SK-N-SH (cell line): ENCODE measurements at regions not wholly inside any gene's neighbourhood (a gene's known extent, or its start where the extent isn't known, plus 50 kb on each side); places are given as distances from the start of the nearest gene placed in this dataset.
"Not testable (repeated sequence)": the region's sequence is repeated elsewhere in the genome, so short reads cannot be mapped to it uniquely, and the experiment has no call there.

Experiments
- CTCF ChIA-PET: fragments of 300-600, 350-600 bp; formaldehyde crosslinking; extraction: SDS; loops from one replicate; lab custom pipeline; 2021; lab: Yijun Ruan, JAX
- POLR2A ChIA-PET: fragments of 350-600 bp; sonication (Branson Sonifier 250); formaldehyde crosslinking; extraction: SDS; loops from one replicate; lab custom pipeline; 2020; ENCODE audit warnings: antibody characterized with exemption, inconsistent platforms; lab: Yijun Ruan, JAX
- DNase-seq: peaks from one replicate; pipeline ENCODE4 v3.0.0; 2012
- H2AFZ ChIP-seq: fragments of 200-600 bp; sonication (generic); 2 replicates; pipeline ENCODE4 v1.8.1; 2016; ENCODE audit warnings: antibody characterized with exemption, mild to moderate bottlenecking, low read depth
- H3F3A ChIP-seq: fragments of 200-600 bp; sonication (generic); replicated peaks from 2 replicates; pipeline ENCODE3; 2016; ENCODE audit warnings: antibody characterized with exemption, mild to moderate bottlenecking; ENCODE audit not compliant: insufficient read depth
- H3K27ac ChIP-seq, 2 experiments: fragments of 200-500 bp in 1 of 2; fragments of 200-600 bp in 1 of 2; sonication (Bioruptor generic) in 1 of 2; sonication (generic), shearing (Covaris generic) in 1 of 2; 2 replicates each; pipeline versions ENCODE4 v1.5.1 to v1.6.1; 2014 to 2016; ENCODE audit warnings: low read depth in 2 of 2, inconsistent platforms in 1 of 2, low read length in 1 of 2, mild to moderate bottlenecking in 1 of 2, mixed read lengths in 1 of 2
- H3K27me3 ChIP-seq: fragments of 200-600 bp; sonication (generic), shearing (Covaris generic); 2 replicates; pipeline ENCODE4 v1.6.1; 2016; ENCODE audit warnings: mixed run types; ENCODE audit not compliant: insufficient read depth
- H3K36me3 ChIP-seq, 2 experiments: fragments of 200-500 bp in 1 of 2; fragments of 200-600 bp in 1 of 2; sonication (Bioruptor generic) in 1 of 2; sonication (generic) in 1 of 2; replicated peaks in 1 of 2; 2 replicates each; pipeline versions ENCODE3 to v1.5.1; 2014 to 2016; ENCODE audit warnings: low read length in 1 of 2, mild to moderate bottlenecking in 1 of 2; ENCODE audit not compliant: insufficient read depth in 2 of 2, control insufficient read depth in 1 of 2
- H3K4me1 ChIP-seq, 2 experiments: fragments of 200-500 bp in 1 of 2; fragments of 200-600 bp in 1 of 2; sonication (Bioruptor generic) in 1 of 2; sonication (generic), shearing (Covaris generic) in 1 of 2; 2 replicates each; pipeline versions ENCODE4 v1.5.1 to v1.6.1; 2014 to 2016; ENCODE audit warnings: low read depth in 1 of 2, low read length in 1 of 2, mixed run types in 1 of 2; ENCODE audit not compliant: insufficient read depth in 2 of 2, control insufficient read depth in 1 of 2
- H3K4me2 ChIP-seq: fragments of 200-600 bp; sonication (generic), shearing (Covaris generic); 2 replicates; pipeline ENCODE4 v1.6.1; 2017; ENCODE audit warnings: mixed run types
- H3K4me3 ChIP-seq, 2 experiments: fragments of 200-500 bp in 1 of 2; fragments of 200-600 bp in 1 of 2; sonication (Bioruptor generic) in 1 of 2; sonication (generic), shearing (Covaris generic) in 1 of 2; 2 replicates each; pipeline versions ENCODE4 v1.5.1 to v1.8.1; 2014 to 2016; ENCODE audit warnings: low read depth in 2 of 2, inconsistent platforms in 1 of 2, low read length in 1 of 2, mild to moderate bottlenecking in 1 of 2, mixed read lengths in 1 of 2, moderate library complexity in 1 of 2
- H3K79me2 ChIP-seq: fragments of 200-600 bp; sonication (generic); 2 replicates; pipeline ENCODE4 v1.8.1; 2017; ENCODE audit warnings: mild to moderate bottlenecking; ENCODE audit not compliant: insufficient read depth
- H3K9ac ChIP-seq: fragments of 200-600 bp; sonication (generic); 2 replicates; pipeline ENCODE4 v1.6.1; 2017; ENCODE audit warnings: mixed run types
- H3K9me2 ChIP-seq: fragments of 200-600 bp; sonication (generic); 2 replicates; pipeline ENCODE4 v1.6.1; 2017; ENCODE audit warnings: mixed run types
- H3K9me3 ChIP-seq: fragments of 200-600 bp; sonication (generic); 2 replicates; pipeline ENCODE4 v1.6.1; 2017; ENCODE audit warnings: mixed run types, mild to moderate bottlenecking, moderate library complexity
- H4K20me1 ChIP-seq: fragments of 200-600 bp; sonication (generic); 2 replicates; pipeline ENCODE4 v1.6.1; 2017; ENCODE audit warnings: mild to moderate bottlenecking, mixed run types; ENCODE audit not compliant: insufficient read depth
- CHD2 ChIP-seq: fragments of 150-350 bp; IDR thresholded peaks from 2 replicates; pipeline ENCODE4 v1.6.1; 2018; ENCODE audit warnings: low read length; ENCODE audit not compliant: partially characterized antibody
- EP300 ChIP-seq, 2 experiments: IDR thresholded peaks; 2 replicates each; pipeline versions ENCODE4 v1.4.0 to v1.6.1; 2012; ENCODE audit warnings: borderline replicate concordance in 1 of 2, low read depth in 1 of 2, low read length in 1 of 2
- EZH2phosphoT487 ChIP-seq: fragments of 200-600 bp; sonication (generic); IDR thresholded peaks from 2 replicates; pipeline ENCODE4 v1.6.1; 2017; ENCODE audit warnings: low read depth, mixed run types, mild to moderate bottlenecking, antibody characterized with exemption, moderate library complexity, borderline replicate concordance
- FOXJ3 ChIP-seq: sonication (generic); formaldehyde crosslinking; IDR thresholded peaks from 2 replicates; pipeline ENCODE4 v1.5.1; 2020; ENCODE audit warnings: mild to moderate bottlenecking, missing genetic modification reagents
- IRF3 ChIP-seq: fragments of 150-350 bp; IDR thresholded peaks from 2 replicates; pipeline ENCODE4 v1.6.1; 2016; ENCODE audit warnings: mild to moderate bottlenecking, low read depth, low read length
- MXI1 ChIP-seq: IDR thresholded peaks from 2 replicates; pipeline ENCODE4 v1.6.1; 2012; ENCODE audit warnings: mild to moderate bottlenecking, low read depth, low read length, improper control_type of control experiment
- NFIC ChIP-seq: IDR thresholded peaks from 2 replicates; pipeline ENCODE4 v1.4.0; 2012; ENCODE audit warnings: borderline replicate concordance
- NRF1 ChIP-seq: IDR thresholded peaks from 2 replicates; pipeline ENCODE4 v1.6.1; 2012; ENCODE audit warnings: low read depth, mild to moderate bottlenecking, low read length
- PBX3 ChIP-seq: IDR thresholded peaks from 2 replicates; pipeline ENCODE4; 2012
- RXRA ChIP-seq: IDR thresholded peaks from 2 replicates; pipeline ENCODE4 v1.4.0; 2012; ENCODE audit warnings: low read depth, mild to moderate bottlenecking, borderline replicate concordance
- SIN3A ChIP-seq: IDR thresholded peaks from 2 replicates; pipeline ENCODE4 v1.6.1; 2012; ENCODE audit warnings: low read depth, mild to moderate bottlenecking, low read length, moderate library complexity, borderline replicate concordance
- SMC3 ChIP-seq: IDR thresholded peaks from 2 replicates; pipeline ENCODE4 v1.6.1; 2012; ENCODE audit warnings: low read depth, low read length, improper control_type of control experiment
- TAF1 ChIP-seq: IDR thresholded peaks from 2 replicates; pipeline ENCODE4 v1.6.1; 2012; ENCODE audit warnings: low read depth, mild to moderate bottlenecking, low read length, moderate library complexity, borderline replicate concordance
- TCF12 ChIP-seq: IDR thresholded peaks from 2 replicates; pipeline ENCODE4 v1.4.0; 2012
- USF2 ChIP-seq: fragments of 150-350 bp; IDR thresholded peaks from 2 replicates; pipeline ENCODE4 v1.6.1; 2017; ENCODE audit warnings: antibody characterized with exemption, low read length, low read depth, borderline replicate concordance
- ZBTB33 ChIP-seq: IDR thresholded peaks from 2 replicates; pipeline ENCODE4 v1.4.0; 2012; ENCODE audit warnings: low read depth, borderline replicate concordance
- WGBS: methylation state at CpG from one replicate; pipeline ENCODE4 v1.1.6; 2017; ENCODE audit warnings: low lambda C conversion rate; 5-methylcytosine and 5-hydroxymethylcytosine counted together

- H3K9me2 ChIP-seq, POLR2A ChIA-PET: not testable (repeated sequence)
Observed at GRCh38 chr3:185990995-185991394, 53.2 kb upstream of the TRA2B start.

GRCh38 chr3:185989511-185989910 is 51.7 kb upstream of the TRA2B start:
- Histone ChIP-seq H3K36me3 (no peaks in the 10 kb centered on the region), H2AFZ (no peak overlapping the region), H3K4me2 (no peak overlapping the region), H3K9me3 (no peaks in the 10 kb centered on the region), H3F3A (no peaks in the 10 kb centered on the region), H3K9ac (no peak overlapping the region), H3K27me3 (peaks cover 7% of the 10 kb centered on the region), H3K9me2 (no peaks in the 10 kb centered on the region), H3K4me1 (no peaks in the 10 kb centered on the region; a peak in 1 of 4 replicates), H3K79me2 (no peaks in the 10 kb centered on the region), H4K20me1 (no peaks in the 10 kb centered on the region), H3K27ac (no peak overlapping the region), H3K4me3 (no peak overlapping the region)
- WGBS: 78% methylated on average over 3 of the region's 3 CpGs
- ChIA-PET CTCF (interaction anchor here (0.6 to 4.0 kb wide), 5 partner anchors 12 to 627 kb away, joined by 3 to 31 read pairs (median 5); no protein-coding TSS in a partner anchor), POLR2A (no interaction called here)
- no peak for DNase-seq
- TF ChIP-seq SIN3A (no peak), NRF1 (no peak), RXRA (no peak), NFIC (no peak), EZH2phosphoT487 (no peak), ZBTB33 (no peak), FOXJ3 (CRISPR knock-in tag) (no peak), EP300 (IDR thresholded peaks at IDR 0.05; ENCODE audit: borderline replicate concordance in 1 of 2, low read depth in 1 of 2, low read length in 1 of 2) (no peak), CHD2 (no peak), MXI1 (no peak), TAF1 (no peak), IRF3 (no peak), PBX3 (no peak), TCF12 (no peak), USF2 (no peak), SMC3 (no peak)

More at GRCh38 chr3:185990995-185991394, 53.2 kb upstream of the TRA2B start:
- not testable (repeated sequence) for H2AFZ ChIP-seq, DNase-seq, H3F3A ChIP-seq, H3K36me3 ChIP-seq, H3K4me3 ChIP-seq, H3K79me2 ChIP-seq, H4K20me1 ChIP-seq, H3K27me3 ChIP-seq, H3K9ac ChIP-seq, H3K4me1 ChIP-seq, H3K9me3 ChIP-seq, H3K4me2 ChIP-seq, H3K27ac ChIP-seq
- 77% methylated on average over 4 of the region's 4 CpGs for WGBS
- CTCF ChIA-PET: interaction anchor here (0.7 kb wide), 1 partner anchor 269 kb away, joined by 3 read pairs; no protein-coding TSS in a partner anchor
